Osteocyte (in vitro differentiated cells): ENCODE measurements at regions not wholly inside any gene's neighbourhood (a gene's known extent, or its start where the extent isn't known, plus 50 kb on each side); places are given as distances from the start of the nearest gene placed in this dataset.

Source experiments
- DNase-seq: peaks from one replicate; pipeline ENCODE4 v3.0.0; 2021; ENCODE audit warnings: mixed read lengths; ENCODE audit not compliant: unreplicated experiment; ENCODE audit errors: extremely low spot score
- H3K27ac Mint-ChIP-seq: one replicate; pipeline ENCODE4 v1.8.0; 2021; ENCODE audit warnings: mild to moderate bottlenecking, mixed read lengths; ENCODE audit not compliant: unreplicated experiment
- H3K27me3 Mint-ChIP-seq: one replicate; pipeline ENCODE4 v1.8.0; 2021; ENCODE audit warnings: mixed read lengths; ENCODE audit not compliant: unreplicated experiment
- H3K36me3 Mint-ChIP-seq: one replicate; pipeline ENCODE4 v1.8.0; 2021; ENCODE audit warnings: mixed read lengths; ENCODE audit not compliant: unreplicated experiment
- H3K4me1 Mint-ChIP-seq: one replicate; pipeline ENCODE4 v1.8.0; 2021; ENCODE audit warnings: mixed read lengths; ENCODE audit not compliant: unreplicated experiment
- H3K4me3 Mint-ChIP-seq: one replicate; pipeline ENCODE4 v1.8.0; 2021; ENCODE audit warnings: mild to moderate bottlenecking, moderate library complexity, mixed read lengths; ENCODE audit not compliant: unreplicated experiment
- H3K9me3 Mint-ChIP-seq: one replicate; pipeline ENCODE4 v1.8.0; 2021; ENCODE audit warnings: mixed read lengths; ENCODE audit not compliant: unreplicated experiment
- TF ChIP-seq, protein P1 (sequence below): fragments of 200-600 bp; sonication (generic); IDR thresholded peaks from 2 replicates; pipeline ENCODE4 v1.5.0; 2021; ENCODE audit warnings: antibody characterized with exemption, mild to moderate bottlenecking, moderate library complexity

GRCh38 chr18:56175330-56176001, 462.9 kb downstream of the TXNL1 start:
- no peak overlapping the region for H3K27ac Mint-ChIP-seq
- H3K9me3 Mint-ChIP-seq, result no peaks in the 10 kb centered on the region
- no peaks in the 10 kb centered on the region for H3K27me3 Mint-ChIP-seq

GRCh38 chr18:56173542-56174220, 464.7 kb downstream of the TXNL1 start:
- Mint-ChIP-seq H3K27ac (peak overlapping the region; percentile 20), H3K4me1 (peaks cover 34% of the 10 kb centered on the region), H3K4me3 (no peak overlapping the region), H3K36me3 (no peaks in the 10 kb centered on the region), H3K27me3 (no peaks in the 10 kb centered on the region), H3K9me3 (no peaks in the 10 kb centered on the region)
- TF ChIP-seq, protein P1, sequence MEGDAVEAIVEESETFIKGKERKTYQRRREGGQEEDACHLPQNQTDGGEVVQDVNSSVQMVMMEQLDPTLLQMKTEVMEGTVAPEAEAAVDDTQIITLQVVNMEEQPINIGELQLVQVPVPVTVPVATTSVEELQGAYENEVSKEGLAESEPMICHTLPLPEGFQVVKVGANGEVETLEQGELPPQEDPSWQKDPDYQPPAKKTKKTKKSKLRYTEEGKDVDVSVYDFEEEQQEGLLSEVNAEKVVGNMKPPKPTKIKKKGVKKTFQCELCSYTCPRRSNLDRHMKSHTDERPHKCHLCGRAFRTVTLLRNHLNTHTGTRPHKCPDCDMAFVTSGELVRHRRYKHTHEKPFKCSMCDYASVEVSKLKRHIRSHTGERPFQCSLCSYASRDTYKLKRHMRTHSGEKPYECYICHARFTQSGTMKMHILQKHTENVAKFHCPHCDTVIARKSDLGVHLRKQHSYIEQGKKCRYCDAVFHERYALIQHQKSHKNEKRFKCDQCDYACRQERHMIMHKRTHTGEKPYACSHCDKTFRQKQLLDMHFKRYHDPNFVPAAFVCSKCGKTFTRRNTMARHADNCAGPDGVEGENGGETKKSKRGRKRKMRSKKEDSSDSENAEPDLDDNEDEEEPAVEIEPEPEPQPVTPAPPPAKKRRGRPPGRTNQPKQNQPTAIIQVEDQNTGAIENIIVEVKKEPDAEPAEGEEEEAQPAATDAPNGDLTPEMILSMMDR, result no peak
- DNase-seq, result no peak

More at GRCh38 chr18:56175330-56176001, 462.9 kb downstream of the TXNL1 start:
- TF ChIP-seq, protein P1, result no peak
- no peaks in the 10 kb centered on the region for H3K36me3 Mint-ChIP-seq
- no peak for DNase-seq
- H3K4me1 Mint-ChIP-seq, result peaks cover 32% of the 10 kb centered on the region
- no peak overlapping the region for H3K4me3 Mint-ChIP-seq

GRCh38 chr18:56172527-56172926, 465.9 kb downstream of the TXNL1 start:
- H3K27me3 Mint-ChIP-seq, result no peaks in the 10 kb centered on the region
- peaks cover 46% of the 10 kb centered on the region for H3K4me1 Mint-ChIP-seq
- no peaks in the 10 kb centered on the region for H3K9me3 Mint-ChIP-seq
- no peak overlapping the region for H3K27ac Mint-ChIP-seq
- DNase-seq, result no peak
- H3K36me3 Mint-ChIP-seq, result no peaks in the 10 kb centered on the region
- no peak overlapping the region for H3K4me3 Mint-ChIP-seq
- TF ChIP-seq, protein P1, result no peak

DNA sequence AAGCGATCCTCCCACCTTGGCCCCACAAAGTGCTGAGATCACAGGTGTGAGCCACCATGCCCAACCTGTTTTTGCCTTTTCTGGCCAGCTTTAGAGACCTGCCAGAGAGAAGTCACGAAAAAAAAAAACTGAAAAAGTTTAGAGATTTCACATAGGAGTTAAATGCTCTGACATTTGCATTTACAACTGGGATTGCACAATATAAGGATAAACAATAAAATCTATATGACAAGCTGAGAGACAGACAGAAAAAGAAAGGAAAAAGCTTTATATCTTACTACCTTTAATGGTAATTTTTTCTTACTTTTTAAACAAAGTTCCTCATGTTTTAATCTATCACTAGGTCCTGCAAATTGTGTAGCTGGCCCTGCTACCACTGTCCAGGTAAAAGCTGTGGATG, 466.5 kb downstream of the TXNL1 start:
- no peaks in the 10 kb centered on the region for H3K27me3 Mint-ChIP-seq
- H3K27ac Mint-ChIP-seq, result no peak overlapping the region
- H3K9me3 Mint-ChIP-seq, result no peaks in the 10 kb centered on the region
- DNase-seq, result no peak
- TF ChIP-seq, protein P1, result no peak
- no peak overlapping the region for H3K4me3 Mint-ChIP-seq
- peaks cover 52% of the 10 kb centered on the region for H3K4me1 Mint-ChIP-seq
- H3K36me3 Mint-ChIP-seq, result no peaks in the 10 kb centered on the region

GRCh38 chr18:56168049-56168781, 470.2 kb downstream of the TXNL1 start:
- peak overlapping the region; percentile 89 for H3K27ac Mint-ChIP-seq
- H3K36me3 Mint-ChIP-seq, result no peaks in the 10 kb centered on the region
- no peaks in the 10 kb centered on the region for H3K9me3 Mint-ChIP-seq
- no peaks in the 10 kb centered on the region for H3K27me3 Mint-ChIP-seq
- DNase-seq, result no peak
- peaks cover 55% of the 10 kb centered on the region for H3K4me1 Mint-ChIP-seq
- H3K4me3 Mint-ChIP-seq, result peak overlapping the region; percentile 39
- TF ChIP-seq, protein P1, result no peak
